GM12865 (cell line): ENCODE measurements at regions not wholly inside any gene's neighbourhood (a gene's known extent, or its start where the extent isn't known, plus 50 kb on each side); places are given as distances from the start of the nearest gene placed in this dataset.

ENCODE experiments used
- DNase-seq: peaks from one replicate; pipeline ENCODE4 v3.0.0; 2010; ENCODE audit warnings: low read depth
- H3K4me3 ChIP-seq: 2 replicates; pipeline ENCODE4 v1.5.1; 2011; ENCODE audit warnings: mild to moderate bottlenecking, low read depth, low read length, control low read depth
- CTCF ChIP-seq: IDR thresholded peaks from 2 replicates; pipeline ENCODE4 v1.5.1; 2011; ENCODE audit warnings: low read length, control low read depth, low read depth, inconsistent platforms; ENCODE audit not compliant: insufficient read depth; ENCODE audit errors: missing control alignments

GRCh38 chr5:26740182-26740581, 298.2 kb downstream of the CDH9 start:
- no peak overlapping the region for H3K4me3 ChIP-seq
- no peak for TF ChIP-seq CTCF
- no peak for DNase-seq

- no peak overlapping the region for H3K4me3 ChIP-seq
- TF ChIP-seq CTCF, result no peak
- no peak for DNase-seq
These were observed 300.8 kb downstream of the CDH9 start for GRCh38 chr5:26737348-26738265.

- no peak for DNase-seq
- H3K4me3 ChIP-seq, result no peak overlapping the region
- no peak for TF ChIP-seq CTCF
These were observed 310.5 kb downstream of the CDH9 start for GRCh38 chr5:26727916-26728315.

- TF ChIP-seq CTCF, result no peak
- H3K4me3 ChIP-seq, result no peak overlapping the region
- DNase-seq, result no peak
These were observed 318.6 kb downstream of the CDH9 start for GRCh38 chr5:26719803-26720202.

GRCh38 chr5:26700759-26701384, 337.5 kb downstream of the CDH9 start:
- TF ChIP-seq CTCF, result peak; percentile 23
- DNase-seq, result peak; percentile 1
- H3K4me3 ChIP-seq, result no peak overlapping the region

GRCh38 chr5:26692952-26693351, 345.4 kb downstream of the CDH9 start:
- H3K4me3 ChIP-seq, result no peak overlapping the region
- TF ChIP-seq CTCF, result no peak
- no peak for DNase-seq
